ENCODE measurements at regions not wholly inside any gene's neighbourhood (a gene's known extent, or its start where the extent isn't known, plus 50 kb on each side); places are given as distances from the start of the nearest gene placed in this dataset.

DNA sequence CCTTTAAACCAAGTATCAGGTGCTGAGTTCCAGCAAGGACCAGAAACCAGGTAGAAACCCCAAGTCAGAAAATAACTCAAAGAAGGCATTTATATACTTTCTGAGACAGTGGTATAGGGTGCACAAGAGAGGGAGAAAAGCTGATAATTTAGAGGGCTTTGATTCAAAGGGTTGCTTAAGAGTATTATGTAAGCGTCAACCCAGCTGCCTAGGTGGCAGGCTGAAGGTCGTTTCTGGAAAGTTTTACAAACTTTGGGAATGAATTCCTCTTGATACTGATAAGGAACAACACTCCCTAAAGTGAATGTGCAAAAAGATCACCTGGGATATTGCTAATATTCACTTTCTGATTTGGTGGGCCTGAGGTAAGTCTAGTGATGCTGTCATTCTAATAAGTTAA lies 800.7 kb downstream of the MAFB start:
- no peak for TF ChIP-seq EZH2 (IDR thresholded peaks at IDR 0.05; ENCODE audit: insufficient read depth, poor library complexity, severe bottlenecking)
- TF ChIP-seq EZH2phosphoT487 (IDR thresholded peaks at IDR 0.05; ENCODE audit: insufficient read depth, low read depth) = no peak
